ENCODE measurements at regions not wholly inside any gene's neighbourhood (a gene's known extent, or its start where the extent isn't known, plus 50 kb on each side); places are given as distances from the start of the nearest gene placed in this dataset.

- TF ChIP-seq USF2 (IDR thresholded peaks at IDR 0.05) (no peak), POLR2A (IDR thresholded peaks at IDR 0.05; ENCODE audit: low read length) (no peak), CTCF (IDR thresholded peaks at IDR 0.05) (no peak), EP300 (IDR thresholded peaks at IDR 0.05) (no peak), ZNF302 (CRISPR knock-in tag; IDR thresholded peaks at IDR 0.05) (no peak), CBX8 (IDR thresholded peaks at IDR 0.05) (no peak), POLR2AphosphoS2 (conservative IDR thresholded peaks at IDR 0.05; ENCODE audit: low read length) (no peak), RFX5 (IDR thresholded peaks at IDR 0.05) (no peak), FOXS1 (CRISPR knock-in tag; IDR thresholded peaks at IDR 0.05) (no peak), MAX (IDR thresholded peaks at IDR 0.05) (no peak)
These were observed 245.6 kb upstream of the LRTM1 start for GRCh38 chr3:55173504-55173903.
